Activated CD4-positive, alpha-beta T cell treated with anti-CD3 and anti-CD28 coated beads, Interleukin-2, amount 10 ng/mL, durations not matched to agents 7 days and 5 days (primary cell): ENCODE measurements at regions not wholly inside any gene's neighbourhood (a gene's known extent, or its start where the extent isn't known, plus 50 kb on each side); places are given as distances from the start of the nearest gene placed in this dataset.

Source experiments
- CTCF ChIA-PET: fragments of 350-600 bp; sonication (Branson Sonifier 250); formaldehyde crosslinking; loops from one replicate; lab custom pipeline; 2021; ENCODE audit warnings: antibody characterized with exemption; lab: Charles Lee
- POLR2A ChIA-PET: fragments of 350-600 bp; sonication (Branson Sonifier 250); formaldehyde crosslinking; loops from one replicate; lab custom pipeline; 2021; ENCODE audit warnings: antibody characterized with exemption; lab: Charles Lee
- DNase-seq: peaks from one replicate; pipeline ENCODE4 v3.0.0-alpha.2; 2020
- H3K27ac Mint-ChIP-seq: one replicate; pipeline ENCODE4 v1.8.0; 2021; ENCODE audit warnings: mild to moderate bottlenecking, moderate library complexity, mixed read lengths
- H3K27me3 Mint-ChIP-seq: one replicate; pipeline ENCODE4 v1.8.0; 2021; ENCODE audit warnings: mixed read lengths
- H3K36me3 Mint-ChIP-seq: one replicate; pipeline ENCODE4 v1.8.0; 2021; ENCODE audit warnings: low read depth, mixed read lengths
- H3K4me1 Mint-ChIP-seq: one replicate; pipeline ENCODE4 v1.8.0; 2021; ENCODE audit warnings: mixed read lengths
- H3K4me3 Mint-ChIP-seq: one replicate; pipeline ENCODE4 v1.8.0; 2021; ENCODE audit warnings: mild to moderate bottlenecking, moderate library complexity, mixed read lengths
- H3K9me3 Mint-ChIP-seq: one replicate; pipeline ENCODE4 v1.8.0; 2021; ENCODE audit warnings: mixed read lengths

DNA sequence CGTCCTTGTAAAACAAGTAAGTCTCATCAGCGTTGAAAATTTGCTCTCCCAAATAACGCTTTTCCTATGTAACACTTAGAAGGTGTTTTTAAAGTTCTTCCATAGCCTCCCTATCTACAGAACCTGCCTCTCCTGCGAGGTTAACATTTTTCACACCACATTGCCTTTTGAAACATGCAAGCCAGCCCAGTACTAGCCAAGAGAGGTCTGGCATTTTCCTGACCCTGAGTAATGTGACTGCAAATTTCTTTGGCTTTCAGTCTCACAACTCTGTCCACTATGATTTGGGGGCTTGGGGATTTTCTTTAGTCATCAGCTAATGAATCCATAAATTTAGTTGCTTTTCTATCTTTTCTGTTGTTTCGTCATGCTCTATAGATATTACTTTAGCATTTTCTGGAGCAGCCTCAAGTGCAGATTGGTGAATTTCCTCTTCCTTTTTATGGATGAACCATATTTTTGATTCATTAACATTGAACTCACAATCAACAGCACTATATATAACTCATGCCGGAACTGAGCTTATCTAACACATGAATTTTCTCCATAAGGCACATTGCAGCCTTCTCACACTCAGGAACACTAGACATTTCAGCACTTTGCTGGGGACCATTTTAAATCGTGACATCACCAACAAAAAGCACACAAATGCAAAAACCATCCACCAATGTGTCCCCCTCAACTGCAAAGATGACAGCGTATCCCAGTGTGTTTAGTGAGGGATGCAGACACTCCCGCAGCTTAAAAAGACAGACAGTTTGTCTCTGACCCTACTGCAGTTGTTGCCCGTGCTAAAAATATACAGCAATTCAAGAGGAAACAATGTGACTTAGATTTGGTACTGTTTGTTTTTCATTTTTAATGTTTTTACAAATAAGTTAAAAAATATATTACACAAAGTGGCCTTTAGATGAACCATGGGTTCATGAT is 77.2 kb upstream of the SPATA31C2 start:
- H3K4me1 Mint-ChIP-seq: no peaks in the 10 kb centered on the region
- CTCF ChIA-PET: no interaction called here
- peaks cover 25% of the 10 kb centered on the region for H3K27me3 Mint-ChIP-seq
- DNase-seq: no peak
- H3K36me3 Mint-ChIP-seq: no peaks in the 10 kb centered on the region
- peaks cover 2% of the 10 kb centered on the region for H3K9me3 Mint-ChIP-seq
- POLR2A ChIA-PET: no interaction called here
- H3K27ac Mint-ChIP-seq: no peak overlapping the region
- H3K4me3 Mint-ChIP-seq: no peak overlapping the region

DNA sequence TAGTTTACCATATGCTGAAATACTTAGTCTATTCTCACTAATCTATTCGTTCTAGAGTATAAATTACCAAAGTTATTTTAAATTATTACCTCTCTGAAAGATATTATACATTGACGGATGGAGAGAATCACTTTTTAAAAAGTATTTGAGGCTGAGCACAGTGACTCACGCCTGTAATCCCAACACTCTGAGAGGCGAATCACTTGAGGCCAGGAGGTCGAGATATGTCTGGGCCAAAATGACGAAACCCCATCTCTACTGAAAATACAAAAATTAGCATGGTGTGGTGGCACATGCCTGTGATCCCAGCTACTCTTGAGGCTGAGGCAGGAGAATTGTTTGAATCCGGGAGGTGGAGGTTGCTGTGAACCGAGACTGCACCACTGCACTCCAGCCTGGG is 64.0 kb upstream of the SPATA31C2 start:
- Mint-ChIP-seq H3K36me3 (no peaks in the 10 kb centered on the region), H3K27me3 (peaks cover 14% of the 10 kb centered on the region), H3K9me3 (no peaks in the 10 kb centered on the region), H3K4me3 (no peak overlapping the region), H3K4me1 (no peaks in the 10 kb centered on the region), H3K27ac (no peak overlapping the region)
- ChIA-PET POLR2A (no interaction called here), CTCF (no interaction called here)
- DNase-seq: no peak

DNA sequence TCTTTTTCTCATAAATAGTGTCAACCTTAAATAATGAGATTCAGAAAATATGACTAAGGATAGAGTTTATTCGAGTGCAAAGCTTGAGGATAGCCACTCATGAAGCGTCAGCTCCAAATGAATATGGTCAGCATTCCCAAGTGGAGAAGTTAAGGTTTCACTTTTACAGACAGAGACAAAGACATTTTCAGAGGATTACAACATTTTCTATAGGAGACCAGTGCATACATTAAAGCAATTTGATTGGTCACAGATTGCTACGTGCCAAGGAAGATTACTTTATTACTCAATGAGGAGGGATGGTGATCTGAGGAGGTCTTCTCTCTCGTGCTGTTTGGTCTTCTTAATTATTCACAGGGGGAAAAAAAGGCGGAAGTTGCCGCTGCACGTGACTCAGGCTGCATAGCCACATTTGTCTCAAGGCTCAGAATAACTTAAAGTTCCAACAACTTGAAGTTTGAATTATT is 60.1 kb upstream of the SPATA31C2 start:
- DNase-seq: no peak
- Mint-ChIP-seq H3K27me3 (peaks cover 16% of the 10 kb centered on the region), H3K9me3 (no peaks in the 10 kb centered on the region), H3K4me1 (no peaks in the 10 kb centered on the region), H3K4me3 (no peak overlapping the region), H3K36me3 (no peaks in the 10 kb centered on the region), H3K27ac (no peak overlapping the region)
- POLR2A ChIA-PET: no interaction called here
- CTCF ChIA-PET: interaction anchor here (1.5 kb wide), 1 partner anchor 32 kb away, joined by 3 read pairs; no protein-coding TSS in a partner anchor

DNA sequence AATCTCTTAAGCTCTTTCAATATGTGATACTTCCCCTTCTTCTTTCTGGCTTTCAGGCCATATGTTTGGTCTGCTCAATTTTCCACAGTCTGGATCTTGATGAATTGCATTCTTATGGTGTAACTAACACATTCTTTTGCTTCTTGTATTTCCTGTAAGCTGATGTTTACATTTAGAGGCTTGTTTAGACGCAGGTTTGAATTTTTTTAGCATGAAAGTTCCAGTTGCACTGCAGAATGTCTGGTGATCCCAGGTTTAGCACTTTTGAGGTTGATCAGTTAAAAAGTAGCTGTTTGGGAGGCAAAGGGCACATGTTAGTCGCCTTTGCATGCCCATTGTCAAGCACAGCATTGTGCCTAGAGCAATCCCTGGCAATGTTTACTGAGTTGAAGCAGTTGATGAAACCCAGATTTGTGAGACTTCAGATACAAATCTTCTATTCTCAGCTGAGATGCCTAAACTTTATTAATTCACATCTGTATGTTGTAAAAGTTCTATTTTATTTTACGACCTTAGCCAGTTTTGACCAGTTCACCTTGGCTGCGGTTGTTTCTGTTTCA is 59.6 kb upstream of the SPATA31C2 start:
- Mint-ChIP-seq H3K27ac (no peak overlapping the region), H3K36me3 (no peaks in the 10 kb centered on the region), H3K4me1 (no peaks in the 10 kb centered on the region), H3K9me3 (no peaks in the 10 kb centered on the region), H3K27me3 (peaks cover 18% of the 10 kb centered on the region), H3K4me3 (no peak overlapping the region)
- ChIA-PET CTCF (interaction anchor here (0.6 kb wide), 1 partner anchor 345 kb away, joined by 3 read pairs; no protein-coding TSS in a partner anchor), POLR2A (no interaction called here)
- no peak for DNase-seq

DNA sequence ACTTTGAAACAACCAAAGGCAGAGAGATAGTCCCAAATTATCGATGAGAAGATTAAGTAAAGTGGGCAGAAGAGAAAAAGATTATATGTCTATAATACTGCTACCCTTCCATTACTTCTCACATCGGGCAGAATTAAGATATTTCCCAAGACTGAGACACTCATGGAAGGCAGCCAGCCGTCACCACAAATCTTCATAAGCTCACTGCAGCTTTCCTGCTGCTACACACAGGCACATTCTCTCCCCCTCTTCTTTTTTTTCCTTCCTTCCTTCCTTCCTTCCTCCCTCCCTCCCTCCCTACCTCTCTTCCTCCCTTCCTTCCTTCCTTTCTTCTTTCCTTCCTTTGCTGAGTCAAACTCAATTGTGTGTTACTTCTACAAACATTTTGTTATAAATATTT is 58.7 kb upstream of the SPATA31C2 start:
- no peaks in the 10 kb centered on the region for H3K4me1 Mint-ChIP-seq
- peaks cover 21% of the 10 kb centered on the region for H3K27me3 Mint-ChIP-seq
- no peak overlapping the region for H3K27ac Mint-ChIP-seq
- H3K9me3 Mint-ChIP-seq: no peaks in the 10 kb centered on the region
- H3K4me3 Mint-ChIP-seq: no peak overlapping the region
- no peak for DNase-seq
- POLR2A ChIA-PET: no interaction called here
- CTCF ChIA-PET: interaction anchor here (0.6 kb wide), 1 partner anchor 346 kb away, joined by 3 read pairs; no protein-coding TSS in a partner anchor
- no peaks in the 10 kb centered on the region for H3K36me3 Mint-ChIP-seq

DNA sequence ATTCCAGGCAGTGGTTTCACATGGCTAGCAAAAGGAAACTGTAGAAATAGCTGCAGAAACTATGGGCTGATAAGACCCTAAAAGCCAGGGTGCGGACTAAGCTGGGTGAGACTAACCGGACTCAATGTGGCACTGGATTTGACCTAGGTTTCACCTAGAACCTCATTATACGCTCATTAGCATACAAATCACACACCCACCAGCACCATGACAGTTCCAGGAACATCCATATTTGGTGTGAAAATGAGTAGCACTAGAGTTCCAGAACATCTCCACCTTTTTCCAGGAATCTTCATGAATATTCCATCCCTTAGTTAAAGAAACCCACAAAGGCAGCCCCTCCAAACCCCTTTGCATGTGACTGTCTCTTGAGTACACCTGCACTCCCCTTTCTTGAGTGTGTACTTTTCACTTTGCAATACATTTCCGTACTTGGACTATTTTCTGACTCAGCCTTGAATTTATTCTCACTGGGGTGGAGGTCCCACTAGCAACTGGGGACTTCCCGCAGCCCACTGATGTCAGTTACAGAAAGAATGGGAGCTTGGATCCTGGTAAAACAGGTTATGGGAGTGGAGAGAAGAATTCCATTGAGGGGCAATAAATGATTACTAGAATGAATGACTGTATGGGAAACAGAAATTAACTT is 58.0 kb upstream of the SPATA31C2 start:
- Mint-ChIP-seq H3K4me3 (no peak overlapping the region), H3K4me1 (no peaks in the 10 kb centered on the region), H3K27me3 (peaks cover 21% of the 10 kb centered on the region), H3K9me3 (no peaks in the 10 kb centered on the region), H3K36me3 (no peaks in the 10 kb centered on the region), H3K27ac (no peak overlapping the region)
- DNase-seq: no peak
- CTCF ChIA-PET: no interaction called here
- POLR2A ChIA-PET: no interaction called here

DNA sequence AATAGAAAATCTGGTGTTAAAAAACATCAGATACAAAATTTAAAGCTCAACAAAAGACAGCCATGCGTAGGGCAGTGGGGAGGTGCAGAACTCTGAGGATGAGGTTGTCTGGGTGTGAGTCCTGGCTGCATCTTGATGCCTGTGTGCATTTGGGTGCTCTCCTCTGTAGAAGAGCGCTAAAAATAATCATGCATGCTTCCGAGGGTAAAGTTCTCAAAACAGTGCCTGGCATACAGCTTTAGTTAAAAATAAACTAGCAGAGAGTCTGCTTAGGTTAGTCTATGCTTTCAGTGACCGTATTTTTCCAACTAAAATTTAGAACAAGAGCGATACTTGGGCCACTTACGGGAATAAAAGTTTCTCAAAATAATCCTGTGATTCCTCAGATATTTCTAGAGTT is 55.5 kb upstream of the SPATA31C2 start:
- CTCF ChIA-PET: no interaction called here
- POLR2A ChIA-PET: no interaction called here

DNA sequence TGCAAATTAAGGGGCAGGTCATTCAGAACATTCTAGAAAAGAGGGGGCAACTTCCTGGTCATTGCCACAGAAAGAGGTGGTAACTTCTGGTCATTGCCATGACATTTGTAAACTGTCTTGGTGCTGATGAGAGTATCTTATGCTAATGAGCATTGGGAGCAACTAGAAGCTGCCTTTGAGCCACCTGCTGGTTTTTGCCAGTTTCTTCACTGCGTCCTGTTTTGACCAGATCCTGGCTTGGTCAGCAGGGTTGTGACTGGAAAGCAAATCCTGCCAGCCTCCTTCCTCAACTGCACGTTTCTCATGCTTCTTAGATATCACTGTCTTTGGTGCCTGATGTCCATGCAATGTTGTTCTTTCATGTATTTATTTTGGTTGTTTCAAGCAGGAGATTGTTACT is 53.2 kb upstream of the SPATA31C2 start:
- H3K36me3 Mint-ChIP-seq: no peaks in the 10 kb centered on the region
- H3K27me3 Mint-ChIP-seq: peaks cover 25% of the 10 kb centered on the region
- DNase-seq: no peak
- H3K9me3 Mint-ChIP-seq: no peaks in the 10 kb centered on the region
- no peak overlapping the region for H3K27ac Mint-ChIP-seq
- POLR2A ChIA-PET: no interaction called here
- no peak overlapping the region for H3K4me3 Mint-ChIP-seq
- H3K4me1 Mint-ChIP-seq: no peaks in the 10 kb centered on the region
- CTCF ChIA-PET: no interaction called here

More for the DNA sequence above, 55.5 kb upstream of the SPATA31C2 start:
- no peak for DNase-seq
- peaks cover 29% of the 10 kb centered on the region for H3K27me3 Mint-ChIP-seq
- no peaks in the 10 kb centered on the region for H3K36me3 Mint-ChIP-seq
- H3K4me3 Mint-ChIP-seq: no peak overlapping the region
- no peaks in the 10 kb centered on the region for H3K4me1 Mint-ChIP-seq
- H3K27ac Mint-ChIP-seq: no peak overlapping the region
- H3K9me3 Mint-ChIP-seq: no peaks in the 10 kb centered on the region

DNA sequence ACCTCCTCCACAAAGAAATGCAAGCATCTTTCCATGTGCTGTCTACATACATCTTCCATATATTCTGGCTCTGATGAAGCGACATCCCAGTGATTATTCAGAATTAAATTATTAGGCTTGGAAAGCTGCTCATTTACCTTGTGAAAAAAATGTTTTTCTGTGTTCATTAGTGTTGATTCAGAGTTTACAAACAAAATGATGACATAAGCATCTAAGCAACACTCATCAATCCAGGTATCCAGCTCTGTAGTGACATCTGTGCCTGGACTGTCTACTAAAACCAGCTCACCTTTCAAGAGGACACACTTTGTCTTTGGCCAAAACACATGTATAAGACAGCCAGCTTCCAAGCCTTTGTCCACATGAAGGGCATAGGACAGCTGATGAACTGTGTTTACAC is 51.1 kb upstream of the SPATA31C2 start:
- H3K9me3 Mint-ChIP-seq: no peaks in the 10 kb centered on the region
- no peak for DNase-seq
- POLR2A ChIA-PET: no interaction called here
- peaks cover 32% of the 10 kb centered on the region for H3K27me3 Mint-ChIP-seq
- H3K36me3 Mint-ChIP-seq: no peaks in the 10 kb centered on the region
- H3K4me3 Mint-ChIP-seq: no peak overlapping the region
- H3K27ac Mint-ChIP-seq: no peak overlapping the region
- CTCF ChIA-PET: interaction anchor here (0.5 kb wide), 1 partner anchor 18 kb away, joined by 4 read pairs; no protein-coding TSS in a partner anchor
- H3K4me1 Mint-ChIP-seq: no peaks in the 10 kb centered on the region
